IgD-negative memory B cell (primary cell): ENCODE measurements at regions not wholly inside any gene's neighbourhood (a gene's known extent, or its start where the extent isn't known, plus 50 kb on each side); places are given as distances from the start of the nearest gene placed in this dataset.
"Not testable (repeated sequence)": the region's sequence is repeated elsewhere in the genome, so short reads cannot be mapped to it uniquely, and the experiment has no call there.

ENCODE experiments used
- H3K27ac Mint-ChIP-seq, 3 donors: one replicate each; pipeline ENCODE4 v1.8.0; 2020 to 2022; ENCODE audit warnings: mild to moderate bottlenecking in 3 of 3, mixed read lengths in 3 of 3, moderate library complexity in 1 of 3
- H3K27me3 Mint-ChIP-seq: one replicate; pipeline ENCODE4 v1.8.0; 2021; ENCODE audit warnings: mixed read lengths
- H3K36me3 Mint-ChIP-seq: one replicate; pipeline ENCODE4 v1.8.0; 2020; ENCODE audit warnings: mild to moderate bottlenecking, mixed read lengths
- H3K4me1 Mint-ChIP-seq, 3 donors: one replicate each; pipeline ENCODE4 v1.8.0; 2020 to 2022; ENCODE audit warnings: mixed read lengths in 3 of 3, mild to moderate bottlenecking in 1 of 3
- H3K4me3 Mint-ChIP-seq, 4 donors: one replicate each; pipeline ENCODE4 v1.8.0; 2020 to 2022; ENCODE audit warnings: mild to moderate bottlenecking in 4 of 4, mixed read lengths in 4 of 4, moderate library complexity in 3 of 4
- H3K9me3 Mint-ChIP-seq, 3 donors: one replicate each; pipeline ENCODE4 v1.8.0; 2020 to 2021; ENCODE audit warnings: mixed read lengths in 3 of 3, mild to moderate bottlenecking in 1 of 3

GRCh38 chr11:109680127-109680526 is 258.1 kb downstream of the C11orf87 start:
- H3K27me3 Mint-ChIP-seq: no peaks in the 10 kb centered on the region
- H3K27ac Mint-ChIP-seq: no peak overlapping the region
- H3K4me3 Mint-ChIP-seq: no peak overlapping the region
- peaks cover 0 to 3% (median 0%) of the 10 kb centered on the region in 3 donors for H3K9me3 Mint-ChIP-seq
- no peaks in the 10 kb centered on the region for H3K36me3 Mint-ChIP-seq
- H3K4me1 Mint-ChIP-seq: no peaks in the 10 kb centered on the region

DNA sequence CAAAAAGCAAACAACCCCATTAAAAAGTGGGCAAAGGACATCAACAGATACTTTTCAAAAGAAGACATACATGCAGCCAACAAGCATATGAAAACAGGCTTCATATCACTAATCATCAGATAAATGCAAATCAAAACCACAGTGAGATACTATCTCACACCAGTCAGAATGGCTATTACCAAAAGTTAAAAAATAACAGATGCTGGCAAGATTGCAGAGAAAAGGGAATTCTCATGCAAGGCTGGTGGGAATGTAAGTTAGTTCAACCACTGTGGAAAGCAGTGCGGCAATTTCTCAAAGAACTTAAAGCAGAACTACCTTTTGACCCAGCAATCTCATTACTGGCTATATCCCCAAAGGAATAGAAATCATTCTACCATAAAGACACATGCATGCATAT is 260.8 kb downstream of the C11orf87 start:
- H3K27me3 Mint-ChIP-seq, H3K9me3 Mint-ChIP-seq, H3K36me3 Mint-ChIP-seq, H3K4me3 Mint-ChIP-seq, H3K27ac Mint-ChIP-seq, H3K4me1 Mint-ChIP-seq: not testable (repeated sequence)

DNA sequence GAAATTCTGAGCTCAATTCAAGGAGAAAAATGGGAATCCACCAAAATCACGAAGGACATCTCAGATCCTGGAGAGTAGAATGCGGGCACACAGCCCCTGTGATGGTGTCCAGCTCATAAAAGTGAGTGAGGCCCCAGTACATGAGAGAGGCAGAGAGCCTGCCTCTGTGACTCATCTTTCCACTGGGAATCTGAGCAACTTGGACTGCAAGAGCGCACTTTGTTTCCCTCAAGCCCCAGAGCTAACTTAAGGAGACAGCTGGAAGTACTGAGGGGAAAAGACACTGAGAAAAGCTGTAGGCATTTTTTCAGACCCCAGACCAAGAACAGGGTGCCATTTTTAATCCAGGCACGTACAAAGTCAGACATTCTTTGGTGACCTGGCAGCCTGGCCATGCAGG is 273.7 kb downstream of the C11orf87 start:
- Mint-ChIP-seq H3K4me1 (no peaks in the 10 kb centered on the region), H3K9me3 (peaks cover 5 to 18% (median 10%) of the 10 kb centered on the region in 3 donors), H3K4me3 (no peak overlapping the region), H3K27ac (no peak overlapping the region), H3K36me3 (no peaks in the 10 kb centered on the region), H3K27me3 (peaks cover 3% of the 10 kb centered on the region)

GRCh38 chr11:109696191-109696897 is 274.4 kb downstream of the C11orf87 start:
- H3K4me3 Mint-ChIP-seq: no peak overlapping the region
- H3K36me3 Mint-ChIP-seq: no peaks in the 10 kb centered on the region
- peaks cover 3% of the 10 kb centered on the region for H3K27me3 Mint-ChIP-seq
- peaks cover 5 to 18% (median 10%) of the 10 kb centered on the region in 3 donors for H3K9me3 Mint-ChIP-seq
- H3K4me1 Mint-ChIP-seq: no peaks in the 10 kb centered on the region
- H3K27ac Mint-ChIP-seq: no peak overlapping the region

DNA sequence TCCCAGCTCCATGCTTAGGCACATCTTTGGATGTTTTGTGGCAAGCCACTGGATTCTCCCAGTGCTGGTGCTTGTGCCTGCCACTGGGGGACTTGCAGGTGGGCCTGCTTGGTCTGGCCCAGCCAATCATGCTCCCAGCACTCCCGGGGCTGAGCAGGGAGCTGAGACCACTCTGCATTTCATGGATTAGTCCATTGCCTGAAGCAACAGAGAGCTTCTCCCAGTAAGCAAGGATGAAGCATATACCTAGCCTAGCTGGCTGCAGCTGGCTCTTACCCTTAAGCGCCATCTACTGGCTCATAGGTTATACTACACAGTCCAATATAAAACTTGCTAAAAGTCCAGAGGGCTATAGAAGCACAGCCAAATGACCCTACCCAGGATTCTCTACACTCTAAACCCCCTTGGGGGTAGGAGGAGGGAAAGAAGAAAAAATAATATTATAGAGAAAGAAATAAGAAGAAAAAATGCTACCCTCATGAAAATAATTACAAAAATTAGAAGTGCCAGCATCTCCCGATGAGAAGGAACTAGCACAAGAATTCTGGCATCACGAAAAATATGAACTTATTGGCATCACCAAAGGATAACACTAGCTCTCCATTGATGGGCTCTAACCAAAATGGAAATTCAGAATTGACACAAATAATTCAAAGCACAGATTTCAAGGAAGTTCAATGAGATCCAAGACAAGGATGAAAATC is 275.3 kb downstream of the C11orf87 start:
- Mint-ChIP-seq H3K4me1 (no peaks in the 10 kb centered on the region), H3K27ac (no peak overlapping the region), H3K36me3 (no peaks in the 10 kb centered on the region), H3K9me3 (peaks cover 5 to 16% (median 10%) of the 10 kb centered on the region in 3 donors), H3K4me3 (no peak overlapping the region), H3K27me3 (peaks cover 3% of the 10 kb centered on the region)

DNA sequence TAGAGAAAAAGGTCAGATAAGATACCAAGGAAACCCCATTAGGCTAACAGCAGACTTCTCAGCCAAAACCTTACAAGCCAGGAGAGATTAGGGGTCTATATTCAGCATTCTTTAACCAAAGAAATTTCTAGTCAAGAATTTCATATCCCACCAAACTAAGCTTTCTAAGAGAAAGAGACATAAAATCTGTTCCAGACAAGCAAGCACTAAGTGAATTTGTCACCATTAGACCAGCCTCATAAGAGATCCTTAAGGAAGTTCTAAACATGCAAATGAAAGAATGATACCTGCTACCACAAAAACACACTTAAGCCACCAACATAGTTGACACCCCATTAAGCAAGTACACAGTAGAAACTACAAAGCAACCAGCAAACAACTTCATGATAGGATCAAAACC is 276.2 kb downstream of the C11orf87 start:
- Mint-ChIP-seq H3K4me1 (no peaks in the 10 kb centered on the region), H3K9me3 (peaks cover 5 to 16% (median 10%) of the 10 kb centered on the region in 3 donors), H3K36me3 (no peaks in the 10 kb centered on the region), H3K27ac (no peak overlapping the region), H3K27me3 (peaks cover 3% of the 10 kb centered on the region), H3K4me3 (peak overlapping the region in 1 of 4 donors; percentile 30)

- peak overlapping the region in 1 of 3 donors; percentile 41 for H3K27ac Mint-ChIP-seq
Measured at GRCh38 chr11:109704432-109704831, 282.4 kb downstream of the C11orf87 start.

DNA sequence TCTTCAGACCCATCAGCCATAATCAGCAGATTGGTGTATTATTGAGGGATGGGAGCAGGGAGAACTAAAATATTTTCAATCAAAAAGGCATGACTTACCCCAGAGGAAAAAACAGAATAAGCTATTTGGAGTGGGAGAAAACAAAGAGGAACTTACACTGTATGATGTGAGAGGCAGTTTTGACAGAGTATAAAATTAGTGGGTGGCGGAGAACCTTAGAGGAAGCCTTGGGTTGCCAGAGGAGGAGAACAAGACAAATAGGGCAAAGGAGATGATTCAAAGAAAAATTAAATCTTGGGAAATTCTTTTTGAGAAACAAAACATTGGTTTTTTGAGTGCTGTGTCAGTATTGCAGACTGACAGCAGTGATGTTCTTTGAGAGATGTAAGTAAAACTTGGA is 285.0 kb downstream of the C11orf87 start:
- Mint-ChIP-seq H3K9me3 (peaks cover 0 to 4% (median 0%) of the 10 kb centered on the region in 3 donors), H3K36me3 (no peaks in the 10 kb centered on the region), H3K27ac (no peak overlapping the region), H3K27me3 (peaks cover 2% of the 10 kb centered on the region), H3K4me3 (no peak overlapping the region), H3K4me1 (no peaks in the 10 kb centered on the region)

More at GRCh38 chr11:109704432-109704831, 282.4 kb downstream of the C11orf87 start:
- H3K4me1 Mint-ChIP-seq: no peaks in the 10 kb centered on the region
- H3K27me3 Mint-ChIP-seq: peaks cover 2% of the 10 kb centered on the region
- no peak overlapping the region for H3K4me3 Mint-ChIP-seq
- H3K36me3 Mint-ChIP-seq: no peaks in the 10 kb centered on the region
- H3K9me3 Mint-ChIP-seq: peaks cover 0 to 2% (median 0%) of the 10 kb centered on the region in 3 donors

GRCh38 chr11:109707411-109707810 is 285.4 kb downstream of the C11orf87 start:
- Mint-ChIP-seq H3K4me1 (no peaks in the 10 kb centered on the region), H3K27me3 (peaks cover 2% of the 10 kb centered on the region), H3K27ac (no peak overlapping the region), H3K4me3 (no peak overlapping the region), H3K36me3 (no peaks in the 10 kb centered on the region), H3K9me3 (peaks cover 0 to 4% (median 0%) of the 10 kb centered on the region in 3 donors)

GRCh38 chr11:109708184-109708583 is 286.2 kb downstream of the C11orf87 start:
- H3K27me3 Mint-ChIP-seq: peaks cover 2% of the 10 kb centered on the region
- H3K27ac Mint-ChIP-seq: no peak overlapping the region
- no peaks in the 10 kb centered on the region for H3K36me3 Mint-ChIP-seq
- no peaks in the 10 kb centered on the region for H3K4me1 Mint-ChIP-seq
- H3K4me3 Mint-ChIP-seq: no peak overlapping the region
- H3K9me3 Mint-ChIP-seq: peaks cover 0 to 4% (median 0%) of the 10 kb centered on the region in 3 donors

DNA sequence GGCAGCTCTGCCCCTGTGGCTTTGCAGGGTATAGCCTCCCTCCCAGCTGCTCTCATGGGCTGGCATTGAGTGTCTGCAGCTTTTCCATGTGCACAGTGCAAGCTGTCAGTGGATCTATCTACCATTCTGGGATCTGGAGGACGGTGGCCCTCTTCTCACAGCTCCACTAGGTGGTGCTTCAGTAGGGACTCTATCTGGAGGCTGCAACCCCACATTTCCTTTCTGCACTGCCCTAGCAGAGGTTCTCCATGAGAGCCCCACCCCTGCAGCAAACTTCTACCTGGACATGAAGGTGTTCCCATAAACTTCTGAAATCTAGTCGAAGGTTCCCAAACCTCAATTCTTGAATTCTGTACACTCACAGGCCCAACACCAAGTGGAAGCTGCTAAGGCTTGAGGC is 292.5 kb downstream of the C11orf87 start:
- not testable (repeated sequence) for H3K27ac Mint-ChIP-seq, H3K27me3 Mint-ChIP-seq, H3K4me1 Mint-ChIP-seq, H3K4me3 Mint-ChIP-seq, H3K36me3 Mint-ChIP-seq
- peaks cover 2 to 12% (median 9%) of the 10 kb centered on the region in 3 donors for H3K9me3 Mint-ChIP-seq

GRCh38 chr11:109715424-109715823 is 293.4 kb downstream of the C11orf87 start:
- H3K9me3 Mint-ChIP-seq: peaks cover 2 to 12% (median 12%) of the 10 kb centered on the region in 3 donors
- not testable (repeated sequence) for H3K4me1 Mint-ChIP-seq, H3K27ac Mint-ChIP-seq, H3K36me3 Mint-ChIP-seq, H3K4me3 Mint-ChIP-seq, H3K27me3 Mint-ChIP-seq

DNA sequence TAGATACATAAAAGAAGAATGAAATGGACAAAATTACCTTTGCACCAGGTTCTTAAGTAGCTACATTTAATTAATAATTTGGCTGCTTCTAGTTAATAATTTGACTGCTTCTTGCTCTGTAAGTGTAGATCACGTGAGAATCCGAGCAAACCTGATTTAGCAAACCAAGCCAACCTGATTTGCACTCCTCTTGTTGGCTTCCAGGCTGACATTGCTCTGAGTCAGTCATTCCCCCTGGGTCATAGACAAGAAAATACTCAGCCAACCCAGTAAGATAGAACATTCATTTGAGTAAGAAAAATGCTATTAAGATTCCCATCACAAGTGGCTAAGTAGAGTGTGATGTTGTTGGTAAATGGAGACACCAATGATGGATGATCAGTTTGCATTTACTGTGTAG is 304.1 kb downstream of the C11orf87 start:
- Mint-ChIP-seq H3K27ac (no peak overlapping the region), H3K4me3 (no peak overlapping the region), H3K4me1 (no peaks in the 10 kb centered on the region), H3K36me3 (no peaks in the 10 kb centered on the region), H3K27me3 (peaks cover 2% of the 10 kb centered on the region), H3K9me3 (peaks cover 0 to 7% (median 1%) of the 10 kb centered on the region in 3 donors)

DNA sequence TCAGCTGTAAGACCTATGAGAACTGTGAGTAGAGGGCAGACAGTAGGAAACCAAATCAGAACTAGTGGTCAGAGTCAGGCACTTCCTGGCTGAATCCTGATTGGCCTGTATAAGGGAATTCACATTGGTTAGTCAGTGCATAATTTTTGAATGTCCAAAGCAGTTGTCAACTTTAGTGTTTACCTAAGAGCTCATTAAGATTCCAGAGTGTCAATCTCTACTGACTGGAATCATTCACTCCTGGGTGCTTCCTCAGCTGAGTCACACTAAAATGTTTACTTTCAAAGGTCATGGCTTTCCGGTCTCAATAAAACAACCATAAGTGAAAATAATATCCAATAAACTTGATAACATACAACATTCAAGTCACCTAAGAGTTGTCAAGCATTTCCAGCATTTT is 306.1 kb downstream of the C11orf87 start:
- H3K27ac Mint-ChIP-seq: no peak overlapping the region
- H3K4me3 Mint-ChIP-seq: no peak overlapping the region
- H3K36me3 Mint-ChIP-seq: no peaks in the 10 kb centered on the region
- peaks cover 2% of the 10 kb centered on the region for H3K27me3 Mint-ChIP-seq
- peaks cover 0 to 5% (median 1%) of the 10 kb centered on the region in 3 donors for H3K9me3 Mint-ChIP-seq
- no peaks in the 10 kb centered on the region for H3K4me1 Mint-ChIP-seq

GRCh38 chr11:109729761-109730160 is 307.8 kb downstream of the C11orf87 start:
- Mint-ChIP-seq H3K36me3 (no peaks in the 10 kb centered on the region), H3K27me3 (peaks cover 2% of the 10 kb centered on the region), H3K9me3 (peaks cover 0 to 3% (median 0%) of the 10 kb centered on the region in 3 donors), H3K27ac (no peak overlapping the region), H3K4me1 (no peaks in the 10 kb centered on the region), H3K4me3 (no peak overlapping the region)

DNA sequence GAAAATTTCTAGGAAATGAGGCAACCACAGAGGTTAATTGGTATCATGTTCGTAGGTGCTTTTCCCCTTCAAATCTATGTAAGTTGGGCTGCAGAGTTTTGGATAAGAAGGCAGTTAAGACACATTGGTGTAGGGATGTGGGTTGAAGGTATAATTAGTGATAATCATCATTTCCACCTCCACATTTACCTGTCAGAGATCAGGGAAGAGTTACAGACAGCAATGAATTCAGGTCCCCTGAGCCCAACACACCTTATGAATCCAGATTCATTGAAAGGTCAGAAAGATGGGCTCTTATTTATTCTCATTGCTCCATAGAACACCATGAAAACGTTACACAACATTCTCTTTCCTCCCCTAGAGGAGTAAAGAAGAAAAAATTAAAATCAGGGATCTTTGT is 308.7 kb downstream of the C11orf87 start:
- no peaks in the 10 kb centered on the region for H3K36me3 Mint-ChIP-seq
- H3K27ac Mint-ChIP-seq: no peak overlapping the region
- H3K9me3 Mint-ChIP-seq: peaks cover 0 to 3% (median 0%) of the 10 kb centered on the region in 3 donors
- H3K4me3 Mint-ChIP-seq: no peak overlapping the region
- peaks cover 2% of the 10 kb centered on the region for H3K27me3 Mint-ChIP-seq
- no peaks in the 10 kb centered on the region for H3K4me1 Mint-ChIP-seq
